ENCODE measurements at regions not wholly inside any gene's neighbourhood (a gene's known extent, or its start where the extent isn't known, plus 50 kb on each side); places are given as distances from the start of the nearest gene placed in this dataset.

- no peak overlapping the region for H3K4me3 ChIP-seq (ENCODE audit: low read depth, low read length)
- ChIA-PET CTCF (no interaction called here), POLR2A (no interaction called here)
Observed at GRCh38 chr5:104606258-104606829, 1043.8 kb upstream of the NUDT12 start.

DNA sequence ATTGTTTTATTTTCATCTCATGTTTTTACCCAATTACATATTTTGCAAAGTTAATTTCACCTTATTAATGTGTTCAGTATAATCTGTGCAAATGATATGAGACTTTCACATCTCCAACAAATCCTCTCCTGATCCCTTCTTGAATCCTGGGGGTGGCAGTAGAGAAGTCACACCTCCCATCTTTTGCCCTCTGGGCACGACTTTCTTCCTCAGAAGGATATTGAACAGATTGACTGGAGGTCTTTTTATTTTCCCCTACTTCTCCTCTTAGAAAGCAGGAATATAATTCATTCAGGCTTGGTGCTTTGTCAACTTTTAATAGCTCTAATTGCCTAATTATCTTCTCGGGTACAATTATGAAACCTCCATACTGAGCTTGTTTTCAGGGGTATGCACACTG lies 1037.1 kb upstream of the NUDT12 start:
- no peak for DNase-seq (ENCODE audit: low read depth, low spot score)
- ChIA-PET CTCF (no interaction called here), POLR2A (no interaction called here)
- no peak overlapping the region for H3K4me3 ChIP-seq (ENCODE audit: low read depth, low read length)
- no peak for TF ChIP-seq CTCF (IDR thresholded peaks at IDR 0.05; ENCODE audit: insufficient read depth, low read length, missing control alignments)

More at GRCh38 chr5:104606258-104606829, 1043.8 kb upstream of the NUDT12 start:
- no peak for DNase-seq (ENCODE audit: low read depth, low spot score)
- no peak for TF ChIP-seq CTCF (IDR thresholded peaks at IDR 0.05; ENCODE audit: insufficient read depth, low read length, missing control alignments)

DNA sequence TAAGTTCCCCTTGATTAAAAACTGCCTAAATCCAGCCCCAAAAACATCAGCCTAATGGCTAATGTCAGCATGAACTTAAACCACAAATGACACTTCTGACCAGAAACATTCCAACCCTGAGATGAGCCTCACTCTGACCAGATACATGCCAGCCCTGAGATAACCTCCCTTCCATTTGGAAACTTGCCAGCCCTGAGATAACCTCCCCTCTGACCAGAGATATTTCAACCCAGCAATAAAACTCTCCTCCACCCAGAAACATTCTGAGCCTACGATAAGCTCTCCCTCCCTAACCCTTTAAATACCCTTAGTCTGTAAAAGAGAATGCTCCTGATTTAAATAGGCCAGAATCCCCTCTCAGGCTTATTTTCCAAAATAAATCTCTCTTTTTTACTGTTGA lies 1035.7 kb upstream of the NUDT12 start:
- no peak for TF ChIP-seq CTCF (IDR thresholded peaks at IDR 0.05; ENCODE audit: insufficient read depth, low read length, missing control alignments)
- H3K4me3 ChIP-seq (ENCODE audit: low read depth, low read length) = no peak overlapping the region
- DNase-seq (ENCODE audit: low read depth, low spot score) = no peak
- ChIA-PET CTCF (no interaction called here), POLR2A (no interaction called here)

DNA sequence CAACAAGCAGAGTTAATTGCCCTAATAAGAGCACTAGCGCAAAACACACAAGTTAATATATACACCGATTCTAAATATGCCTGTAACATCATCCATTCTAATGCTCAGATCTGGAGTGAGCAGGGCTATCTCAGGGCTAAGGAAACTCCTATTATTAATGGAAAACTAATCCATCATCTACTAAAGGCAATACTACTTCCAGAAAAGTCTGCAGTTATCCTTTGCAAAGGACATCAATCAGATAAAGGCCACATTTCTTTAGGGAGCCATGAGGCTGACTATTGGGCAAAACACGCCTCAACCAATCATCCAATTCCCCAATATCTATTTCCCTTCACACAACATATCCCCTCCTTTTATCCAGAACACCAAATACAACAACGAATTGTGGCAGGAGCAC lies 1032.3 kb upstream of the NUDT12 start:
- DNase-seq (ENCODE audit: low read depth, low spot score) = no peak
- no peak for TF ChIP-seq CTCF (IDR thresholded peaks at IDR 0.05; ENCODE audit: insufficient read depth, low read length, missing control alignments)
- POLR2A ChIA-PET = no interaction called here
- CTCF ChIA-PET = no interaction called here
- no peak overlapping the region for H3K4me3 ChIP-seq (ENCODE audit: low read depth, low read length)

DNA sequence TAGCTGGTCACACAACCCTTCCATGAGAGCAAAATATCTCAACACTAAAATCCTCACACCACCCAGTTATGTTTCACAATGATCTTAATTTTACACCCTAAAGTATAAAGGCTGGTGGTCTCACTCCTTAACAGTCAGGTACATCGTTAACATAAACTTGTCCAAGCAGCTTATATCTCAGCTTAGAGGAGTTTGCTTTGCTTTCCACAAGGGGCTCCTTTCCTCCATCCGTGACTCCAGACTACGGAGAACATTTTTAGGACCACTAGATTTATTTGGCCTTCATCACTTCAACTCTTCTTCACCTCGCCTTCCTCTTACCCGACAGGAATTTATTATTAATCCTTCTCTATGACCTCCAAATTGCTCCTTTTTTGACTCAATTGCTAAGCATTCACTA lies 1014.1 kb upstream of the NUDT12 start:
- TF ChIP-seq CTCF (IDR thresholded peaks at IDR 0.05; ENCODE audit: insufficient read depth, low read length, missing control alignments) = no peak
- DNase-seq (ENCODE audit: low read depth, low spot score) = no peak
- ChIA-PET POLR2A (no interaction called here), CTCF (no interaction called here)
- no peak overlapping the region for H3K4me3 ChIP-seq (ENCODE audit: low read depth, low read length)

DNA sequence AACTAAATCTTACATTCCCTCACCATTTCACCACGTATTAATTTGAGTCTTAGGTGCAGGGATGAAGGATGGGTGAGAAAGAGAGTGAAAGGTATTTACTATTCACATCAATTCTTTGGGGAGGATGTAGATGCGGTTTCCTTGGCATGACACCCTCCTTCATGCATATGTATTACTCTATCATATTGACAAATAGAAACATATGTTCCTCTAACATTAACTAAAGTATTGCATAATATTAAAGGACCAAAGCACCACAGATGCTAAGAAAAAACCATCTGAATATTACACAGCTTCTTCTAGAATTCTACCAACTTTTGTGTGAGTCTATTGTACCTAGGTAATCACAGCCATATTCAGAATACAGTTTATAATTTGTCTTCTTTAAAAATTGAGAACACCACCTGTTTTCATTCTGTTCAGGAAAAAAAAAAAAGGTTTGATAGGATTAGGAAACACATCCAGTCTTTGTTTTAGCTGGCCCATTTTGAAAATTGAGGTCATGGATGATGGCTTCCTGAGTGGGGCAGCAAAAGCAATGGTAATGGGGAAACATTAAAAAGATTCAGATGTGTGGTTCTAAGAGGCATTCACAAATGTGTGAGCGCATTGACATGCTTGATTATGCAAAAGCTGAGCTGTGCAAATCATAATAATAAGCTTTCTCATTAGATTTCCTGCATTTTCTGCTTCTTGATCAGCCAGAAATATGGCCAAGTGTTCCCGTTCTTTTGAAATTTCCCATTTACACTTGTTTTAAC lies 1011.5 kb upstream of the NUDT12 start:
- CTCF ChIA-PET = no interaction called here
- POLR2A ChIA-PET = no interaction called here
- H3K4me3 ChIP-seq (ENCODE audit: low read depth, low read length) = no peak overlapping the region
- no peak for TF ChIP-seq CTCF (IDR thresholded peaks at IDR 0.05; ENCODE audit: insufficient read depth, low read length, missing control alignments)
- DNase-seq (ENCODE audit: low read depth, low spot score) = no peak
